ENCODE measurements at regions not wholly inside any gene's neighbourhood (a gene's known extent, or its start where the extent isn't known, plus 50 kb on each side); places are given as distances from the start of the nearest gene placed in this dataset.

GRCh38 chr6:153882411-153882810 is 156.6 kb upstream of the OPRM1 start:
- H4K20me1 ChIP-seq (ENCODE audit: control insufficient read depth, extremely low read depth, insufficient read depth, low read length): no peaks in the 10 kb centered on the region
- no peaks in the 10 kb centered on the region for H3K9me1 ChIP-seq (ENCODE audit: control insufficient read depth, extremely low read depth, insufficient read depth, low read length)
- no peaks in the 10 kb centered on the region for H3K79me2 ChIP-seq (ENCODE audit: control insufficient read depth, insufficient read depth, low read length)
- dilution Hi-C loops (cut with MboI; ENCODE audit: extremely low pct_ligation_motif_present, low sequenced_read_pairs): no loop called here
- H3K36me3 ChIP-seq (ENCODE audit: control insufficient read depth in 2 of 2, extremely low read depth in 1 of 2, insufficient read depth in 2 of 2, low read length in 2 of 2): no peaks in the 10 kb centered on the region
- no peaks in the 10 kb centered on the region for H3K4me1 ChIP-seq (ENCODE audit: control insufficient read depth, extremely low read depth, insufficient read depth, low read length)
- H3K4me2 ChIP-seq (ENCODE audit: control insufficient read depth, extremely low read depth, insufficient read depth, low read depth, low read length): no peak overlapping the region
- H2AFZ ChIP-seq (ENCODE audit: control insufficient read depth, low read length): no peak overlapping the region
- TF ChIP-seq CTCF (optimal IDR thresholded peaks at IDR 0.05 in 1 of 3, IDR thresholded peaks at IDR 0.05 in 1 of 3, conservative IDR thresholded peaks at IDR 0.05 in 1 of 3; ENCODE audit: extremely low read depth in 1 of 3, insufficient read depth in 2 of 3, low read length in 3 of 3) (no peak), EZH2 (IDR thresholded peaks at IDR 0.05; ENCODE audit: low read length) (no peak)
- FAIRE-seq: no peak
- no peak overlapping the region for H3K9ac ChIP-seq (ENCODE audit: control insufficient read depth, extremely low read depth, insufficient read depth, low read length)
- H3K27me3 ChIP-seq (ENCODE audit: control insufficient read depth, extremely low read depth, insufficient read depth, low read length): no peaks in the 10 kb centered on the region
- no peak for DNase-seq (ENCODE audit: low read depth, low spot score)
- H3K9me3 ChIP-seq (ENCODE audit: control insufficient read depth, low read depth, low read length): no peaks in the 10 kb centered on the region
- H3K27ac ChIP-seq (ENCODE audit: control insufficient read depth, insufficient read depth, low read length): no peak overlapping the region
- no peak overlapping the region for H3K4me3 ChIP-seq (ENCODE audit: control insufficient read depth in 2 of 3, extremely low read depth in 1 of 3, insufficient read depth in 2 of 3, low read depth in 1 of 3, low read length in 3 of 3)

GRCh38 chr6:153873541-153873940 is 165.5 kb upstream of the OPRM1 start:
- Histone ChIP-seq H3K4me1 (ENCODE audit: control insufficient read depth, extremely low read depth, insufficient read depth, low read length) (no peaks in the 10 kb centered on the region), H3K79me2 (ENCODE audit: control insufficient read depth, insufficient read depth, low read length) (no peaks in the 10 kb centered on the region), H4K20me1 (ENCODE audit: control insufficient read depth, extremely low read depth, insufficient read depth, low read length) (no peaks in the 10 kb centered on the region), H3K9me3 (ENCODE audit: control insufficient read depth, low read depth, low read length) (peaks cover 3% of the 10 kb centered on the region), H3K27ac (ENCODE audit: control insufficient read depth, insufficient read depth, low read length) (no peak overlapping the region), H3K9ac (ENCODE audit: control insufficient read depth, extremely low read depth, insufficient read depth, low read length) (no peak overlapping the region), H2AFZ (ENCODE audit: control insufficient read depth, low read length) (no peak overlapping the region), H3K4me2 (ENCODE audit: control insufficient read depth, extremely low read depth, insufficient read depth, low read depth, low read length) (no peak overlapping the region), H3K4me3 (ENCODE audit: control insufficient read depth in 2 of 3, extremely low read depth in 1 of 3, insufficient read depth in 2 of 3, low read depth in 1 of 3, low read length in 3 of 3) (no peak overlapping the region), H3K9me1 (ENCODE audit: control insufficient read depth, extremely low read depth, insufficient read depth, low read length) (no peaks in the 10 kb centered on the region), H3K36me3 (ENCODE audit: control insufficient read depth in 2 of 2, extremely low read depth in 1 of 2, insufficient read depth in 2 of 2, low read length in 2 of 2) (no peaks in the 10 kb centered on the region), H3K27me3 (ENCODE audit: control insufficient read depth, extremely low read depth, insufficient read depth, low read length) (no peaks in the 10 kb centered on the region)
- FAIRE-seq (no peak), DNase-seq (ENCODE audit: low read depth, low spot score) (no peak)
- TF ChIP-seq EZH2 (IDR thresholded peaks at IDR 0.05; ENCODE audit: low read length): no peak
- TF ChIP-seq CTCF (optimal IDR thresholded peaks at IDR 0.05 in 1 of 3, IDR thresholded peaks at IDR 0.05 in 1 of 3, conservative IDR thresholded peaks at IDR 0.05 in 1 of 3; ENCODE audit: extremely low read depth in 1 of 3, insufficient read depth in 2 of 3, low read length in 3 of 3): no peak
- dilution Hi-C loops (cut with MboI; ENCODE audit: extremely low pct_ligation_motif_present, low sequenced_read_pairs): no loop called here

All from keratinocyte (primary cell).